Activated CD8-positive, alpha-beta T cell treated with anti-CD3 and anti-CD28 coated beads for 36 hours (primary cell): ENCODE measurements at regions not wholly inside any gene's neighbourhood (a gene's known extent, or its start where the extent isn't known, plus 50 kb on each side); places are given as distances from the start of the nearest gene placed in this dataset.

Source experiments
- ATAC-seq: fragments of 200-7000 bp; cut with Tn5 transposase; one replicate; pipeline ENCODE4 v1.10.0; 2021; ENCODE audit warnings: mild to moderate bottlenecking, moderate library complexity
- CTCF ChIA-PET: fragments of 350-600 bp; sonication (Branson Sonifier 250); formaldehyde crosslinking; loops from one replicate; lab custom pipeline; 2021; ENCODE audit warnings: antibody characterized with exemption; lab: Charles Lee
- POLR2A ChIA-PET: fragments of 350-600 bp; sonication (Branson Sonifier 250); formaldehyde crosslinking; loops from one replicate; lab custom pipeline; 2021; ENCODE audit warnings: antibody characterized with exemption; lab: Charles Lee
- DNase-seq: peaks from one replicate; pipeline ENCODE4 v3.0.0-alpha.2; 2020
- H3K27ac Mint-ChIP-seq: one replicate; pipeline ENCODE4 v1.8.0; 2021; ENCODE audit warnings: mild to moderate bottlenecking, mixed read lengths
- H3K27me3 Mint-ChIP-seq: one replicate; pipeline ENCODE4 v1.8.0; 2021; ENCODE audit warnings: mixed read lengths
- H3K36me3 Mint-ChIP-seq: one replicate; pipeline ENCODE4 v1.8.0; 2021; ENCODE audit warnings: low read depth, mixed read lengths
- H3K4me1 Mint-ChIP-seq: one replicate; pipeline ENCODE4 v1.8.0; 2021; ENCODE audit warnings: low read depth, mixed read lengths
- H3K4me3 Mint-ChIP-seq: one replicate; pipeline ENCODE4 v1.8.0; 2021; ENCODE audit warnings: mild to moderate bottlenecking, moderate library complexity, mixed read lengths
- H3K9me3 Mint-ChIP-seq: one replicate; pipeline ENCODE4 v1.8.0; 2021; ENCODE audit warnings: mixed read lengths
- intact Hi-C: fragments of 100-400 bp; cut with micrococcal nuclease; formaldehyde crosslinking; loops from one replicate; pipeline ENCODE4 v1.10.0; 2022
- TF ChIP-seq, protein P1 (sequence below): fragments of 200-600 bp; IDR thresholded peaks from one replicate; pipeline ENCODE4 v1.8.0; 2022; ENCODE audit warnings: antibody characterized with exemption, mild to moderate bottlenecking

DNA sequence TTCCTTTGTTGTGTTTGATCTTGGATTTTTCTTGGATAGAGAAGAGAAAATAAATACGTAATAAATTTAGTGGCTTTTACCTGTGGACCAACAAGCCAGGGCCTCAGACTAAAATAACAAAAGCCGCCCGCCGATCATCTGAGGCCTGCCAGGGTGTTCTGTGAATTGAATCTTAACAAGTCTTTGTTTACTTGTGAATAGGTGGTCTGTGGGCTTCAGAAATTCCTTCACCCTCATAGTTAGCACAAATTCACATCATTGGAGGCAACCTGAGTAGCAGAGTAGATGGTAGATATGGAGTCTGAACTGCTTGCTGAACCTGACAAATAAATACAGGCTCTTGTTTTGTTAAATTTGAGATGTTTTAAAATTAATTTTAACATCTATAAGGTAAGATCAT, 176.3 kb upstream of the MTNR1B start:
- TF ChIP-seq, protein P1, sequence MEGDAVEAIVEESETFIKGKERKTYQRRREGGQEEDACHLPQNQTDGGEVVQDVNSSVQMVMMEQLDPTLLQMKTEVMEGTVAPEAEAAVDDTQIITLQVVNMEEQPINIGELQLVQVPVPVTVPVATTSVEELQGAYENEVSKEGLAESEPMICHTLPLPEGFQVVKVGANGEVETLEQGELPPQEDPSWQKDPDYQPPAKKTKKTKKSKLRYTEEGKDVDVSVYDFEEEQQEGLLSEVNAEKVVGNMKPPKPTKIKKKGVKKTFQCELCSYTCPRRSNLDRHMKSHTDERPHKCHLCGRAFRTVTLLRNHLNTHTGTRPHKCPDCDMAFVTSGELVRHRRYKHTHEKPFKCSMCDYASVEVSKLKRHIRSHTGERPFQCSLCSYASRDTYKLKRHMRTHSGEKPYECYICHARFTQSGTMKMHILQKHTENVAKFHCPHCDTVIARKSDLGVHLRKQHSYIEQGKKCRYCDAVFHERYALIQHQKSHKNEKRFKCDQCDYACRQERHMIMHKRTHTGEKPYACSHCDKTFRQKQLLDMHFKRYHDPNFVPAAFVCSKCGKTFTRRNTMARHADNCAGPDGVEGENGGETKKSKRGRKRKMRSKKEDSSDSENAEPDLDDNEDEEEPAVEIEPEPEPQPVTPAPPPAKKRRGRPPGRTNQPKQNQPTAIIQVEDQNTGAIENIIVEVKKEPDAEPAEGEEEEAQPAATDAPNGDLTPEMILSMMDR = no peak
- CTCF ChIA-PET = no interaction called here

DNA sequence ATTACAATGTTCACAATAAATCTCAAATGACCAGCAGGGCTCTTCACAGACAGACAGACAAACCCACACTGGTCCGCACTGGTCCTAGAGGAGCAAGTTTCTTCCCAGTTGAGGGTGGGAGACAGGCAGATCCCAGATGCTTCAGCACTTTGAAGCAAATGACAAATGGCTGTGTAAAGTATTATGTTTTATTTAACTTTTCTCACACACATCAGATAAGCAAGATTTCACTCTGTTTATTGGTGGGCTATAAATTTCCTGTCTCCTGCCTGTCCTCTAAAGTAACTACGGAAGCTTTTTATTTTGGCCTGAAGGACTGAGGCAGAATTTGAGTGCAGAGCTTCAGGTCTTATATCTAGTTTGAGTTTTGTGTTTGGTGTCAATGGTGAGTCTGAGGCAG, 174.7 kb upstream of the MTNR1B start:
- no peak for ATAC-seq
- Mint-ChIP-seq H3K4me3 (no peak overlapping the region), H3K27ac (no peak overlapping the region), H3K9me3 (peaks cover 1% of the 10 kb centered on the region), H3K36me3 (no peaks in the 10 kb centered on the region), H3K27me3 (no peaks in the 10 kb centered on the region), H3K4me1 (no peaks in the 10 kb centered on the region)
- intact Hi-C loops = no loop called here
- TF ChIP-seq, protein P1 = no peak
- ChIA-PET POLR2A (no interaction called here), CTCF (interaction anchor here (0.8 kb wide), 1 partner anchor 30 kb away, joined by 3 read pairs; no protein-coding TSS in a partner anchor)
- no peak for DNase-seq

More for the DNA sequence above, 176.3 kb upstream of the MTNR1B start:
- POLR2A ChIA-PET = no interaction called here
- H3K27me3 Mint-ChIP-seq = no peaks in the 10 kb centered on the region
- H3K9me3 Mint-ChIP-seq = no peaks in the 10 kb centered on the region
- H3K36me3 Mint-ChIP-seq = no peaks in the 10 kb centered on the region
- no peak for ATAC-seq
- no peak for DNase-seq
- H3K4me1 Mint-ChIP-seq = no peaks in the 10 kb centered on the region
- no peak overlapping the region for H3K4me3 Mint-ChIP-seq
- intact Hi-C loops = no loop called here
- no peak overlapping the region for H3K27ac Mint-ChIP-seq

DNA sequence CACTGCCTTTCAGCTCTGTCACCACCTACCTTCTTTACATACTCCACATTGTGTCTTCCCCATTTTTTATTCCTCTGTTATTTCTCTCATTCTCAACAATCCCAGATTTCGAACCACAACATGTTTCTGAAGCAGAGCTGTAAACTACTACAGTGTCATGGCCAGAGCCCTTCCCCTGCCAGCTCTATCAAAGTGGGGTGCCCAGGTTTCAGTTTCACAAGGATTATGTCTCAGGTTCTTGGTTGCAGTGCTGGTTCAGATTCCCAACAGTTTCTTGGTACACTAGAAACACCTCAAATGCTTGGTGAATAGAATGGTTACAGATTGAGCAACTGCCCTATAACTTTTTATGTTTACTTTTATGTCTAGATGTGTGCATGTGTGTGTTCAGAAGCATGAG, 172.7 kb upstream of the MTNR1B start:
- Mint-ChIP-seq H3K9me3 (peaks cover 1% of the 10 kb centered on the region), H3K27ac (no peak overlapping the region), H3K4me1 (no peaks in the 10 kb centered on the region), H3K4me3 (no peak overlapping the region), H3K36me3 (no peaks in the 10 kb centered on the region), H3K27me3 (no peaks in the 10 kb centered on the region)
- ChIA-PET CTCF (no interaction called here), POLR2A (no interaction called here)
- no peak for ATAC-seq
- DNase-seq = no peak
- TF ChIP-seq, protein P1 = no peak
- intact Hi-C loops = no loop called here

DNA sequence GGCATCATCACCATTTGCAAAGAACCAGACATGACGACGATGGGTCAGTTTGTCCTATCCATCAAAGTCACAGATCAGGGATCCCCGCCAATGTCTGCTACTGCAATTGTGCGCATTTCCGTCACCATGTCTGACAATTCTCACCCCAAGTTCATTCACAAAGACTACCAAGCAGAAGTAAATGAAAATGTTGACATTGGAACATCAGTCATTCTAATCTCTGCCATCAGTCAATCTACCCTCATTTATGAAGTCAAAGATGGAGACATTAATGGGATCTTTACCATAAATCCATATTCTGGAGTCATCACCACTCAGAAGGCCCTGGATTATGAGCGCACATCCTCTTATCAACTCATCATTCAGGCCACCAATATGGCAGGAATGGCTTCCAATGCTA, 171.6 kb upstream of the MTNR1B start:
- POLR2A ChIA-PET = no interaction called here
- H3K9me3 Mint-ChIP-seq = peaks cover 1% of the 10 kb centered on the region
- H3K36me3 Mint-ChIP-seq = no peaks in the 10 kb centered on the region
- TF ChIP-seq, protein P1 = no peak
- no peak for DNase-seq
- intact Hi-C loops = no loop called here
- no peak for ATAC-seq
- no peak overlapping the region for H3K4me3 Mint-ChIP-seq
- CTCF ChIA-PET = no interaction called here
- no peaks in the 10 kb centered on the region for H3K4me1 Mint-ChIP-seq
- H3K27me3 Mint-ChIP-seq = no peaks in the 10 kb centered on the region
- no peak overlapping the region for H3K27ac Mint-ChIP-seq

DNA sequence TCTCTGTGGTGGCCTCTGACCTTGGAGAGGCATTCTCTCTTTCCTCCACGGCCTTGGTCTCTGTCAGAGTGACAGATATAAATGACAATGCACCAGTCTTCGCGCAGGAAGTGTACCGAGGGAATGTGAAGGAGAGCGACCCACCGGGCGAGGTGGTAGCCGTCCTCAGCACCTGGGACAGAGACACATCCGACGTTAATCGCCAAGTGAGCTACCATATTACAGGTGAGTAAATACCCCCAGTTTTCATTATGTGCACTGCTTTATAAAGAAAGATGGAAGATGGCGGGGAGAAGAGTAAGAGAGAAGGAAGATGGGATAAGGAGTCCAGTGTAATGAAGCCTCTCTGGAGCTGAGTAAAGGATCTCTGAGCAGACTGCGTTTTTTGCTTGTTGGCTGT, 167.8 kb upstream of the MTNR1B start:
- H3K36me3 Mint-ChIP-seq = no peaks in the 10 kb centered on the region
- no peaks in the 10 kb centered on the region for H3K4me1 Mint-ChIP-seq
- peaks cover 1% of the 10 kb centered on the region for H3K9me3 Mint-ChIP-seq
- H3K27me3 Mint-ChIP-seq = no peaks in the 10 kb centered on the region
- no peak overlapping the region for H3K4me3 Mint-ChIP-seq
- ChIA-PET POLR2A (no interaction called here), CTCF (no interaction called here)
- intact Hi-C loops = no loop called here
- TF ChIP-seq, protein P1 = no peak
- no peak for DNase-seq
- ATAC-seq = no peak
- H3K27ac Mint-ChIP-seq = no peak overlapping the region
